Heart left ventricle (tissue), 13 donors: ENCODE measurements at regions not wholly inside any gene's neighbourhood (a gene's known extent, or its start where the extent isn't known, plus 50 kb on each side); places are given as distances from the start of the nearest gene placed in this dataset.

Experiments used
- POLR2A ChIP-seq, 2 donors: fragments of 450-650 bp; IDR thresholded peaks; one replicate each; pipeline ENCODE4 v1.6.1; 2017; ENCODE audit warnings: antibody characterized with exemption in 2 of 2, mild to moderate bottlenecking in 2 of 2, moderate library complexity in 2 of 2
- TF ChIP-seq, protein P1 (sequence below), 12 donors: fragments of 200-600 bp; sonication (generic) in 4 of 12; IDR thresholded peaks; one replicate each; pipeline versions ENCODE4 v1.5.0 to v1.8.0; 2018 to 2022; ENCODE audit warnings: antibody characterized with exemption in 12 of 12, mild to moderate bottlenecking in 5 of 12
- donor health status: ischemic (EF 13 %, LVEDD 7.1; RV severe dilation, severe dysfunction).
- donor health status: DM: no; HTN: yes; CAD: no.
- donor health status: DM: no; HTN: no; CAD: no.
- donor health status: ischemic (EF 25% LVEDD 6.9; RV normal size, moderate dysfunction).
- donor health status: ischemic (EF 25% LVEDD 5.7; RV mildly dilated, moderate dysfunction).
- donor health status: ischemic (EF 35%, LVEDD 5.7; RV mildly dilated, moderate dysfunction).
- donor health status: nonischemic (EF 11% LVEDD 7.7; RV severe dilation, severe dysfunction).
- donor health status: DM: yes; HTN: yes; CAD: no.
- donor health status: PGD.
- donor health status: ischemic (EF 29% LVEDD 5.4; RV normal size, mild dysfunction).
- donor health status: nonischemic (EF 23%, LVEDD 6.1; RV moderate dilation, normal function).

GRCh38 chr3:174662653-174663052 lies 196.5 kb upstream of the NAALADL2 start:
- TF ChIP-seq POLR2A (IDR thresholded peaks at IDR 0.05), result no peak
- TF ChIP-seq, protein P1, sequence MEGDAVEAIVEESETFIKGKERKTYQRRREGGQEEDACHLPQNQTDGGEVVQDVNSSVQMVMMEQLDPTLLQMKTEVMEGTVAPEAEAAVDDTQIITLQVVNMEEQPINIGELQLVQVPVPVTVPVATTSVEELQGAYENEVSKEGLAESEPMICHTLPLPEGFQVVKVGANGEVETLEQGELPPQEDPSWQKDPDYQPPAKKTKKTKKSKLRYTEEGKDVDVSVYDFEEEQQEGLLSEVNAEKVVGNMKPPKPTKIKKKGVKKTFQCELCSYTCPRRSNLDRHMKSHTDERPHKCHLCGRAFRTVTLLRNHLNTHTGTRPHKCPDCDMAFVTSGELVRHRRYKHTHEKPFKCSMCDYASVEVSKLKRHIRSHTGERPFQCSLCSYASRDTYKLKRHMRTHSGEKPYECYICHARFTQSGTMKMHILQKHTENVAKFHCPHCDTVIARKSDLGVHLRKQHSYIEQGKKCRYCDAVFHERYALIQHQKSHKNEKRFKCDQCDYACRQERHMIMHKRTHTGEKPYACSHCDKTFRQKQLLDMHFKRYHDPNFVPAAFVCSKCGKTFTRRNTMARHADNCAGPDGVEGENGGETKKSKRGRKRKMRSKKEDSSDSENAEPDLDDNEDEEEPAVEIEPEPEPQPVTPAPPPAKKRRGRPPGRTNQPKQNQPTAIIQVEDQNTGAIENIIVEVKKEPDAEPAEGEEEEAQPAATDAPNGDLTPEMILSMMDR (IDR thresholded peaks at IDR 0.05), result no peak
